Fibroblast of pulmonary artery (primary cell): ENCODE measurements at regions not wholly inside any gene's neighbourhood (a gene's known extent, or its start where the extent isn't known, plus 50 kb on each side); places are given as distances from the start of the nearest gene placed in this dataset.
"Not testable (repeated sequence)": the region's sequence is repeated elsewhere in the genome, so short reads cannot be mapped to it uniquely, and the experiment has no call there.

ENCODE experiments used
- DNase-seq: peaks from one replicate; pipeline ENCODE4 v3.0.0-alpha.2; 2010; ENCODE audit warnings: low read depth
- H3K4me3 ChIP-seq: replicated peaks from 2 replicates; pipeline ENCODE4 v1.5.1; 2011; ENCODE audit warnings: low read depth, mild to moderate bottlenecking, control low read depth, low read length, moderate library complexity
- TF ChIP-seq, protein P1 (sequence below): IDR thresholded peaks from 2 replicates; pipeline ENCODE4 v1.5.1; 2011; ENCODE audit warnings: mild to moderate bottlenecking, control low read depth, low read length, inconsistent platforms; ENCODE audit errors: missing control alignments

GRCh38 chr2:76008001-76008702 lies 297.4 kb upstream of the GCFC2 start:
- H3K4me3 ChIP-seq, result no peak overlapping the region
- no peak for DNase-seq
- TF ChIP-seq, protein P1, sequence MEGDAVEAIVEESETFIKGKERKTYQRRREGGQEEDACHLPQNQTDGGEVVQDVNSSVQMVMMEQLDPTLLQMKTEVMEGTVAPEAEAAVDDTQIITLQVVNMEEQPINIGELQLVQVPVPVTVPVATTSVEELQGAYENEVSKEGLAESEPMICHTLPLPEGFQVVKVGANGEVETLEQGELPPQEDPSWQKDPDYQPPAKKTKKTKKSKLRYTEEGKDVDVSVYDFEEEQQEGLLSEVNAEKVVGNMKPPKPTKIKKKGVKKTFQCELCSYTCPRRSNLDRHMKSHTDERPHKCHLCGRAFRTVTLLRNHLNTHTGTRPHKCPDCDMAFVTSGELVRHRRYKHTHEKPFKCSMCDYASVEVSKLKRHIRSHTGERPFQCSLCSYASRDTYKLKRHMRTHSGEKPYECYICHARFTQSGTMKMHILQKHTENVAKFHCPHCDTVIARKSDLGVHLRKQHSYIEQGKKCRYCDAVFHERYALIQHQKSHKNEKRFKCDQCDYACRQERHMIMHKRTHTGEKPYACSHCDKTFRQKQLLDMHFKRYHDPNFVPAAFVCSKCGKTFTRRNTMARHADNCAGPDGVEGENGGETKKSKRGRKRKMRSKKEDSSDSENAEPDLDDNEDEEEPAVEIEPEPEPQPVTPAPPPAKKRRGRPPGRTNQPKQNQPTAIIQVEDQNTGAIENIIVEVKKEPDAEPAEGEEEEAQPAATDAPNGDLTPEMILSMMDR, result no peak

- no peak overlapping the region for H3K4me3 ChIP-seq
- TF ChIP-seq, protein P1, result no peak
- no peak for DNase-seq
Measured at GRCh38 chr2:76000425-76000824, 289.7 kb upstream of the GCFC2 start.

DNA sequence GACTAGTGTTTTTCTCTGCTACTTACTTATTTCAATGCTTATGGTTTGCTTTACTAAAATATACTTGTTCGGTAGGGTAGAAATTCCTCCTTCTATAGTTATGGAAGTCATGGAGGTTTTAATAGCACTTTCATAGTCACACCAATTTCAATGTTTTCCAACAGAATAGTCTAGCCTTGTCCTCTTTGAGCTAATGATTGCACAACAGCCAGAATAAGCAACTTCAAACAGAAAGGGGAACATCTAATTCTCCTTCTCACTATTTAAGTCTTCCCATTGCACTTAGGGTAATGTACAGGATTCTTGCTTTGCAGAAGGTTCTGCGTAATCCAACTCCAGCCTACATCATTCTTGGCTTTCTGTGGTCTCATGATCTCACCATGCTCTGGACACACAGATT lies 287.7 kb upstream of the GCFC2 start:
- DNase-seq, result no peak
- H3K4me3 ChIP-seq, result no peak overlapping the region
- TF ChIP-seq, protein P1, result no peak

DNA sequence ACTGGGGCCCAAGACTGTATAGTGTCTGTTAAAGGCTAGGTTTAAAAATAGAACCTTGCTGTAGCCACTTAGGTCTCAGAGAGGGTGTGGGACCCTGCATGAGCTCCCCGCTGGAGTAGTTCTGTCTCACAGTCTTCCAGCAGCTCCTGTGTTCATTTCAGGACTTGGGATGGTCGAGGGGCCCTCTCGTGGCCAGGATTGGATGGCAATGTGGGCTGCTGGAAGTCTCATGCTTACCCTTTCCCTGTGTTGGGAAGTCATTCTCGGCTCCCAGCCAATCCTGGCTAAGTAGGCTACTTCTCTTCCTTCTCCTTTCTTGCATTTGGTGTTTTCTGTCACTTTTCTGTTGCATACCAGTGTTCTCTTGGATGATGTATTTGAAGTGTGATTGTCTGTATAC lies 284.0 kb upstream of the GCFC2 start:
- no peak for DNase-seq
- TF ChIP-seq, protein P1, result no peak
- no peak overlapping the region for H3K4me3 ChIP-seq

DNA sequence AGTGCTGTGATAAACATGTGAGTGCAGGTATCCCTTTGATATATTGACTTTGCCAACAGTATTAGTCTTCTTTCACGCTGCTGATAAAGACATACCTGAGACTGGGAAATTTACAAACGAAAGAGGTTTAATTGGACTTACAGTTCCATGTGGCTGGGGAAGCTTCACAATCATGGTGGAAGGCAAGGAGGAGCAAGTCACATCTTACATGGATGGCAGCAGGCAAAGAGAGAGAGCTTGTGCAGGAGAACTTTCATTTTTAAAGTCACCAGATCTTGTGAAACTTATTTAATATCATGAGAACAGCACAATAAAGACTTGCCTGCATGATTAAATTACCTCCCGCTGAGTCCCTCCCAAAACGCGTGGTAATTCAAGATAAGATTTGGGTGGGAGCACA lies 277.9 kb upstream of the GCFC2 start:
- DNase-seq, H3K4me3 ChIP-seq: not testable (repeated sequence)

- TF ChIP-seq, protein P1, result no peak
- no peak overlapping the region for H3K4me3 ChIP-seq
- DNase-seq, result no peak
Measured at GRCh38 chr2:75986617-75987016, 275.9 kb upstream of the GCFC2 start.

DNA sequence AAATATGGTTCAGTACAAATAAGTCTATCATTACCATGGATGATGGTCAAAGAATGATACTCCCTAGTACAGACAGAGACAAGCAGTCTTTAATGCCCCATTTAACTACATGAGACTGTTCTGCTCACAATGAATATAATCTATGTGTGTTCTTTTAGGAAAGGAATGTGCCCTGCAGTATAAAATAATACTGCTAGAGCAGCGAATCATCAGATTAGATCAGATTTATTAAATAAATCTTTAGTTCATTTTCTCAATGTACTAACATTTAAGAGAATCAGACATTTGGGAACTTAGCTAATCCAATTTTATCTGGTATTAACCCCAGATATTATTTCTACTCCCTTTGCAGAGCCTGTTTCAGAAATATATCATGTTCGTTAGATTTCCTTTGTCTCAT lies 272.0 kb upstream of the GCFC2 start:
- DNase-seq, result no peak
- no peak overlapping the region for H3K4me3 ChIP-seq
- TF ChIP-seq, protein P1, result no peak
